HG03196 (cell line): ENCODE measurements at regions not wholly inside any gene's neighbourhood (a gene's known extent, or its start where the extent isn't known, plus 50 kb on each side); places are given as distances from the start of the nearest gene placed in this dataset.

Experiments
- ATAC-seq: cut with Tn5 transposase; IDR thresholded peaks from one replicate; pipeline ENCODE4 v1.9.1; 2021; ENCODE audit not compliant: unreplicated experiment

DNA sequence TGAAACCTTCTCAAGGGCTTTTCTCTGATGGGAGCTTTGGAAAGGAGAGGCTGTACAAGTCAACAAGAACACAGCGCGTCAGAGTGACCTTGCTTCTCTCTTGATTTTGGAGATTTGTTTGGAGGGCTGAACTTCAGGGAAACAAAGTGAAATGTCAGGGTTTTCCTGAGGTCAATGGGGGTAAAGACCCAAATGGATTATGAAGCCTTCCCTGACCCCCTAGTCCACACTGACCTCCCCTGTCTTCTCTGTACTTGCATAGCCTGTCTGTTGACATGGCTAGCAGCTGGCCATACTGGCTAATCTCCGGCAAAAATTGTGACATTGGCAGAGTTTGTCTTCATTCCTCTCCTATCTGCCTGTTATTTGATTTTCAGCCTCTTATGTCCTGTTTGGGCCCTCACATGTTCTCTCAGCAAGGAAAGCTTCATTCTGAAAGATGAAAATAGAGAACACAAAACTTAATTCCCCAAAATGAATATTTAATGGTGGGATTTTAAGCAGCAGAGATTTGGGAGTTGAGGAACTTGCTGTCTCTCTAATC, 149.3 kb upstream of the HAAO start:
- no peak for ATAC-seq

DNA sequence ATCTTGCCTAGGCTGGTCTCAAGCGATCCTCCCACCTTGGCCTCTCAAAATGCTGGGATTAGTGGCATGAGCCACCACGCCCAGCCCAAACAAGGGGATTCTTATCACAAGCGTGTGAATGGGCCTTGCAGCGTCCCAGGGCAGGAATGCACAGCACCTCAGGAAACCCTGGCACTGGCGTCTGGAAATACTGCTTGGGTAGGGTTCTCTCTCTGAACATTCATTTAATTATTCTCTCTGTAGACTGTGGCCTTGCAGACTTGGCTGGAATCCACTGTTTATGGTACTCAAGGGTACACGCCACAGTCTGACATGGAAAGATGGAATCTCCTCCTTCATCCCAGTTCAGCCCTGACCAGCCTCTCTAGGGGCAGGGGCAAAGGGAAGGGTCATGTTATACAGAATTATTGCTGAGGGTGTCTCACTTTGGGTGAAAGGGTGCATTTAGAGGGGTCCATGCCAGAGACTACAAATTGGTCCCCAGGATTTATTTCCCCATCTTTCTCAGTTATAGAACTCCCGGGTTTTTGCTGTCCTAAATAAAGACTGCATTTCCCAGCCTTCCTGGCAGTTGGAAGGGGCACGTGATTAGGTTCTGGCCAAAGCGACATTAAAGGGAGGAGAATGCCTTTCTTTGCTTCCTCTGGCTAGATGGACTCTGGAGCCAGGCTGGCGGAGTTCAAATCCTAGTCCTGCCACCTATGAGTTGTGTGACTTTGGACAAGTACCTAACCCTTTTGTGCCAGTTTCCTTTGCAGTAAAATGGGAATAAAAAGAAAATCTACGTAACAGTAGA, 147.2 kb upstream of the HAAO start:
- no peak for ATAC-seq

DNA sequence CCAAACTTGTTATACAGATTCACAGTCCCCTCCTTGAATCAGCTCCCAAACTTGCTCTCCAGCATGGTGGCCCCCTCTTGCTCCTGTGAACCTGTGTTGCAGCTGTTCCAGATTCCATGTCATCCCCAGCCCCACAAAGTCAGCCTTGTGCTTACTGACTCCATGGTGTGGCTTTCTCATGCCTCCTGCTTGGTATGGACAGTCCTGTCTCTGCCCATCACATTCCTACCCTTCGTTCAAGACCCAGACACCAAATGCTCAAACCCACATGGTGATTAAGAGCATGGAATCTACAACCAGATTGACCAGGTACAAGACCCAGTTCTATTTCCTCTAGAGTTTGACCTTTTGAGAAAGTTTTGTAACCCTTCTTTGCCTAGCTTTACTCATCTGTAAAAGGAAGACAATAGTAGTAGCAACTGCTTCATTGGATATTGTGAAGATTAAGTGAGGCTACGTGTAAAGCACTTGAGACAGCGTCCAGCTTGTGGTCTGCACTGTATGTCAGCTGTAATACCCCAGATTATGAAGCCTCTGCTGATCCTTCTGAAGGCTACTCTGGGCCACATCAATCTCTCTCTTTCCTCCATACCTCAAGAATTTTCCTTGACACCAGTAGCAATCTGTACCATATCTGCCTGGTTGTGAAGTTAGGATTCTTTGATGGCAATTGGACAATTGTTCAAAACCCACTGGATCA, 146.4 kb upstream of the HAAO start:
- ATAC-seq, result no peak

DNA sequence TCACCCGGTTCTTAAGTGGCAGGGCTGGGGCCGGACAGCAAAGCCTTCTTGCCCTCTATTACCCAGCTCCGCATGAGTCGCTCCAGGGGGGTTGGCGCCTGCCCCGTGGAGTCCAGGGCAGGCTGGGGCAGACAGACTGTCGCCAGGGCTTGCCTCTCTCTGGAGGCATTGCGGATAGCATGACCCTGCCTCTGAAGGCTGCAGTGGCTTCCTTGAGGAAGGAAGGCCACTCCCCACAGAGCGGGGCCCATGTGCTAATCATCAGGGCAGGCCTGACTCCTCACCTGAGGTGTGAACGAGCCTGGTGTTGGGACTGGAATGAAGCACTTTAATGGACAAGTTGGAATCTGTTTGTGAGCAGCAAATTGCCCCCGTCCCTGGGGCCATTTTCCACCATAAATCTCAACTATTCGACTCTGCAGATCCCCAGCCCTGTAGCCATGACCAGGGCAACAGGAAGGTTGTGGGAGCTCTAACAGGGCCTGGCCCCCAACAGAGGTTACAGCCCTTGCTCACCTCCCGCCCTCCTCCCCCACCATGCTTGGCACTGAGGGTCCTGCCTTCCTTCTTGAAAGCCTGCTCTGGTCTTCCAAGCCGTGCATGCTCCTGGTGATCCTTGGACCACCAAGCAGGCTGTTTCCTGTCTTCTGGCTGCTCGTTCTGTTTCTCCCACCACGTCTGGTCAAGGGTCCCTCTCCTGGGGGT, 144.9 kb upstream of the HAAO start:
- no peak for ATAC-seq

DNA sequence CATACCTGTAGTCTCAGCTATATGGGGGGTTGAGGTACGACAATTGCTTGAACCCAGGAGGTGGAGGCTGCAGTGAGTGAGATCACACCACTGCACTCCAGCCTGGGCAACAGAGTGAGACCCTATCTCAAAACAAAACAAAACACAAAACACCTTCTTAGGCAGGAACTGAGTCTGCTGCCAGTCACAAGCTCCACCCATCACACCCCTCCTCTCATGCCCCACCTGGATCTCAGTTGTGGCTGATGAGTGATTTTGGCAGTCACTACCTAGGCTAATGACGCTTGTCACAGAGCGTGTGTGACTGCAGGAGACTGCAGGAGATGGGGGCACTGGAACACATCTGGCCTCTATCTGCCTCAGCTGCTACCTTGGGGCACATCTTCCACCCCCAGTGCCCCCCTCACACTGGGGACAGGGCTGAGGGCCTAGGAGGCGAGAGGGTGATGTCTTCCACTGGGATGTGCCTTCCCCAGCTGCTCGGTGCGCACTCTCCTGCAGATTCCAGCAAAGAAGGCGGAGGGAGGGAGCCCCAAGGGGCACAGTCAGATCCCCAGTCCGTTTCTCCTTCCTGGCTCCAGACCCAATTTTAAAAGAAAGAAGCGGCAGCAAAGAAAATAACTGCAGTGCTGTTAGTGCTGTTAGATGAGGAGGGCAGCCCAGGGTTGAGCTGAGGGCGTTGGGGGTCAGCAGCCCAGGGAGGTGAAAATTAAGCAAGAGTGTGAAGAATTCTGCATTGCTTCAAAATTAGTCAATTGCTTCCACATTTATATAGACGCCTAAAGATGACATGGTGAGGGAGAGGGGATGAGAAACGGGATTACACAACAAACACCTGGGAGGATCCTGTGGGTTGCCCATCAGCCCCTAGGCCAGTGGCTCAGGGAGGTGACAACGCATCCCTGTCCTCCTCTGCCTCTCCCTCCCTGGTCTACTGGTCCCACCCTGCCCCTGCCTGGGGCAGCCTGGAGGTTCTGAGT, 143.6 kb upstream of the HAAO start:
- no peak for ATAC-seq

DNA sequence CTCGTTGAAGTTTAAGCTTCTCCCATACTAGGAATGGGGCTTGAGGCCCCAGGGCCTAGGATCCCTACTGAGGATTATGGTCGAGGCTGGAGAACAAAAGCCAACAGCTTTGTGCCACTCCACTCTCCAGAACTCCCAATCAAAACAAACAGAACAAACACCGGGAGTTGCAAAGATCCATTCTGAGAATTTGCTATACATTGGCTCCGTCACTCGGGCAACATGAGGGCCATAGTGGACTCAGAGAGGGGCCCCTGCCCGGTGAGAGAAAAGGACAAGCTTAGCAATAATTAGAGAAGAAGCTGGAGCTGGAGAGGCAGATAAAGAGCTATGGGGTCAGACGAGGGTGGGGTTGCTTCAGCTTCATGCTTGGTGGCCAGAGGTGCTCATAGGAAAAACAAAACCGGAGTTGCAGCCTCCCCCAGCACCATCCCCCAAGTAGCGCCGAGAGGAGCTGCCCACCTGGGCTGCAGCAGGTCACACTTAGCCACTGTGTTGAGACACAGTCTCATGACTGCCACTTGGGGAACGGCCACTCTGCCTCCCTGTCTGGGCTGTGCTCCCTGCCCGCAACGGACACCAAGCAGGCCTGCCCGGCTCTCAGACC, 142.3 kb upstream of the HAAO start:
- ATAC-seq, result no peak

DNA sequence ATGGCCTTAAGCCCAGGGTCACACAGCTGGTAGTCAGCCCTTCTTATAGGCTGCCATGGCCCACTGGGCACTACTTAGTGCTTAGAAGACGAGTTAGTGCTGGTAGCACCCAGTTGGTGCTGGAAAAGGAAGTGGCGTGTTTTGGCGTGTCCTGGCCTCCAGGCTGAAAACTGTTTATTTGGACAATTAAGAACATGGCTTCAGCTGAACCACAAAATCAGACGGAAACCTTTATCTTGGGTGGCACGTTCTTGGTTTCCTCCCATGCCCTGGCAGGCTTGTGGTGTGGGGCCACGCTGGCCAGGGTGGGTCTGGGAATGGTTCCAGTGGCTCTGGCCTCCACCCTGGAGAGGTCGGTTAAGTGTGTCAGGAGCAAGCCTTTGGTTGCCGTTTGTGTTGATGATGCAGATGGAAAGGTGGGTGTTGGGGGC, 141.5 kb upstream of the HAAO start:
- no peak for ATAC-seq

DNA sequence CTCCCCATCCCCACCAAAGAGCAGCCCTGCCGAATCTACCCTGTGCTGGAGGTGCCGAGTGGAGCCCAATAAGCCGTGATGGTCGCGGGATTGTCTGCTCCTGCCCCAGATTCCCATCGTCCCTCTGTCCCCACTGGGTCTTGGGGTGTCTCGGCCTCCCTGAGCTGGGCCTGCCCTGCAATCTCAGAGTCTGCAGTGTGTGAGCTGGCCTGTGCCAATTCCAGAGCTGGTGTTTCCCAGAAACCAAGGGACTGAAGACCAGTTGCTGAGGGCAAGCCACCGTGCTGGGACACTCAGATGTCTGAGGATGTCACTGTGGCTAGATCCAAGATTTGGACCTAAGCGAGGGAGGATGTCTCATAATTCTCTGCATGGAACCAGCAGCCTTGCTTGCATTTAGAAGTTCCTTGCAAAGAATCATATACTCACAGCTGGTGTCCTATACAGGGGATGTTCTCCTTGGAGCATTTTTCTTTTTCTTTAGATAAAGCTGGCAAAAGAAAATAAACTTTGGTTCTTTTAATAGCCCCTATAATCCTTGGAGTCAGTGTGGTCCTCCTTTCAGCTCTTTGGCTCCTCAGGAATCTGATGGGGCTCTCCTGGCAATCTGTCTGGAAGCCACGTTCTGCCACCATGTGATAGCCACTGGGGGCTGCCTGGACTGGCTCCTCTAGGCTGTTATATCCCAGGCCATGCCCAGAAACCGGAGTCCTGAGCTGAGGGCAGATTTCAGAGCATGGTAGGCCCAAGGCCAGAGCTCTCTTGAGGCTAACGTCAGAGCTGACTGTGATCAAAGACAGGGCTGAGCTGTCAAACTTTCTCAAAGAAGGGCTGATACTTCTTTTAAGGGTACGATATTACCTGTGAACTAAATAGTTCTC, 140.1 kb upstream of the HAAO start:
- ATAC-seq, result no peak

DNA sequence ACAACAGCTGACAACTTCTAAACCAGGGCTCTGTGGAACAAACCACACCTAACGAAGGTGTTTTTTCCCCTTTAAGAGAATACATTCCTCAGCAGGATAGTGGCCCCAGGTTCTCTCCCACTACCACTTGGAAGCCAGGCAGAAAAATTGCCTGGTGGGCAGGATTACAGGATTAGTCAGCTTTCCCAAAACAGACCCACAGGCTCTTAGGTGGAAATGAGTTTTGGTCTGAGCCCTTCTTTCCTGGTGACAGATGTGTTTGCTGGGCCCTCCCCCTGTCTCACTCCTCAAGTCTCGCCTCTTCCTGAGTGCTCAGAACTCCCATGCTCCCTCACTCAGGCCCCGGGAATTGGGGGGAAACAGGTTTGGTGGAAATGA, 139.4 kb upstream of the HAAO start:
- no peak for ATAC-seq

DNA sequence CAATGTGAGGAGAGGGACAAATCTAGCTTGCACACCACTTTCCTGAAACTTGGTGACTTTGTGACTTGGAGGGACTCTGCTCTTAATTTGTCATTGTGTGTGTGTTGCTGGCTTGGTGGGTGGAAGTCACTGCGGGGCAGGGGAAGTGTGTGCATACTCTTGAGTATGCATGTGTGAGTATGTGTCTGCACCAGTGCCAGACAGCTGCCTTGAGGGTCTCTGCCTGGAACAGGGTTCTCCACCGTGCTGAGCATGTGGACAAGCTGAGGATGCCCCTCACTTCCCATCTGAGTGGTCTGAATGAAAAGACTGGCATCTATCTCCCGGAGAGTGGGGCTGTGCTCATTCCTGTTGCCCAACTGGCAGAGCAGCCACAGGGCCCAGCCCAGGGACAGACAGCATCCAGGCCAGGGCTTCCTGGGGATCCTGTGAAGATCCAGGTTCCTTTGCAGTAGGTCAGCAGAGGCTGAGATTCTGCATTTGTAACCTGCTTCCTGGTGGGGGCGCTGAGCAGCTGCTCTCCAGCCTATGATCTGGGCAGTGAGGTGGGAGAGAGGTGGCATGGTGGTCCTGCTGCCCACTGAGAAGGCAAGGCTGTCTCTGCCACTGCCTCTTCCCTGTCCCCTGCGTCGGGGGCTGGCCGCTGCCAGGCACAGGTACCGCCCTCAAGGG, 138.9 kb upstream of the HAAO start:
- ATAC-seq, result no peak

DNA sequence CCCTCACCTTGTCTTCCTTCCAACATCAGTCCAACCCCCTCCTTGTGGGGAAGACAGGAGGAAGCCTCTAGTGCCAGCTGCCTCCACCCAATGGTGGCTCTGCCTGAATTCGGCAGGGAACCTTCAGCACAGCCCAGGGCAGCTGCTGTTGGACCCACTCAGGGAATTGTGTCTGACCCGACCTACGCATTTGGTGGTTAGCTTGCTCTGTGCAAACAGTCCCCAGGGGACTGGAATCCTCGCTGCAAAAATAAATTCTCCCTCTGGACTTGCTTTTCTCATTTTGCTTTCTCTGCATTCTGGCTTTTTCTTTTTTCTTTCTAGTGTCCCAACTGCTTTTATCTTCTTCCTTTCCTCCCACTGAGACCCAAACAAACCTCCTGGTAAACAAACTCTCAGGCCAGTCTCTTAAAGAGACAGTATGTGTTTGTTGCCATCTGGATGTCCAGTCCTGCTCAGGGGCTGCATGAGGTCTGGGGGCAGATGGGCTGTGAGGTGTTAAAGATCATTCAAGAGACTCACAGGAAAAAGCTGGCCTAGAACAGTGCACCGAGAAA, 137.7 kb upstream of the HAAO start:
- no peak for ATAC-seq

DNA sequence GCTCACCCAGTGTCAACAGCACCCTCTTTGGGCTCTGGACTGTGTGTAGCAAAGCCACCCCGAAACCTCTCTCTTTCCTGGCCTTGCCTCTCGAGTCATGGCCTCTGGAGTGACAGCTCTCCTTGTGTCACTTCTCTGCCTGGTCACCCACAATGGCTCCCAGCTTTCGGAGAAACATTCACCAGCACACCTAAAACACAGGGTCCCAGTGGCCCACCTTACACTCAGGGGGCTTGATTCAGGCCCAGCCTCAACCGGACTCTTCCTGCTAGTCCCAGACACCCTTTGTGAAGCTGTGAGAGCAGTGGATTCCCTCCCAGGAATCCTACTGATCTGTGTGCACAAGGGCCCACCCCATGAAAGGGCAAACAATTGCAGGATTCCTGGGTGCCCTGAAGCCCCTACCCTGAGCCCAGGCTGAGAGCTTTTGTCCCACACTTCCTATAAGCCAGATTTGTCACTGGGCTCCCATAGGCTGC, 137.2 kb upstream of the HAAO start:
- ATAC-seq, result no peak

DNA sequence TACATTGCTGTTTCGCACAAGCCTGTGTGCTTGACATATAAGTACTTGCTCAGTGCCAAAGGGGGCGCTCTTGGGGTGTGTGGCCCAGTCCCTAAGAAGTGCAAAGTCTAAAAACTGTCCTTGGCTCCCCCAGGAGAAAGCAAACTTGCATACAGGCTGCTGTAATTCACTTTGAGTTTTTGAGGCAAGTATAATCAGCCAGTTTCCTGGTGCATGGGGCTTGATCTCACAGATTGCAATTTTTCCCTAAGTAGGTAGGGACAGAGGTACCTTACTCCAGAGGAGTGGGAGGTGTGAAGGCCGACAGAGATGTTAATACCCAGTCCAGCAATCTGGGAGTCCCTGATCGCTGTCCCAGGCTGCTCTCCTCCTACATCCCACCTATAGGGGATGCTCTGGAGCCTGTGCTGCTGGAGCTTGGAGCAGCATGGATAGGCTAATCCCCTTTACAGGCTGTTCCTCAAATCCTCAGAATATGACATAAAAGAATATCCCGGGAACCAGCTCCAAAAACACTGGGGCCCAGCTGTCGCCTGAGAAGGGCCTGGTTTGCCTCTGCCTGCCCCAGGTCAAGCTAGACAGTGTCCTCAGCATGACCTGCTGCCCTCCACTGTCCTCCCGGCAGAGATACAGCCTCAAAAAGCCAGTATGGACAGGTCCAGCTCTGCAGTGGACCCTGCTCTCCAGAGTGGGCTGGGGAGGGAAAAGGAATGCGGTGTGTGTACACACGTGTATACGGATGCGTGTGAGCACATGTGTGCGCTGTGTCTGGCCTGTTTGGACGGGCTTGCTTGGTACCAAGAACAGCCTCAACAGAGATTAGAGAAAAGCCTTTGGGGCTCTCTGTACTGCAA, 136.5 kb upstream of the HAAO start:
- ATAC-seq, result no peak

DNA sequence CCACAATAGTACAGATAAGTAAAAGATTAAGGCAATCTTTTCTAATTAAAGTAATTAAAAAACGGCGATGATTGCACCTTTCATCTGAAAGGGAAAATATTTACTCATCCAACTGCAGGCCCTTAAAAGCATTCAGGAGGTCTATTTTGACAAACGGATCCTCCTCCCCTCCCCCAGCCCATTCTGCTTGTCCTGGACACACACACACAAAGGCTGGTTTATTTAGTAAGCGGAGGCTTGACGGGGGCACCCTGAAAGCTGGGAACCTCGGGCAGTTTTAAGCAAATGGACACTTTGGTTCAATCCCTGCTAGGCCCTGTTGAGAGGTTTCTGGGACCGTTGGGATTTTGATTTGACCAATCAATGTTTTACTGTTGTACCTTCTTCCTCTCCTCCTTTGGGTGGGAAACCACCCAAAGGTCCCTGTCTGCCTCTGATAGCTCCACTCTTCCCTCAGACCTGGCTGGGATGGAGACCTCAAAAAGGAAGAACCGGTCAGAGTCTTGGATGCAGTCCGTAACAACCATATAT, 135.8 kb upstream of the HAAO start:
- no peak for ATAC-seq

DNA sequence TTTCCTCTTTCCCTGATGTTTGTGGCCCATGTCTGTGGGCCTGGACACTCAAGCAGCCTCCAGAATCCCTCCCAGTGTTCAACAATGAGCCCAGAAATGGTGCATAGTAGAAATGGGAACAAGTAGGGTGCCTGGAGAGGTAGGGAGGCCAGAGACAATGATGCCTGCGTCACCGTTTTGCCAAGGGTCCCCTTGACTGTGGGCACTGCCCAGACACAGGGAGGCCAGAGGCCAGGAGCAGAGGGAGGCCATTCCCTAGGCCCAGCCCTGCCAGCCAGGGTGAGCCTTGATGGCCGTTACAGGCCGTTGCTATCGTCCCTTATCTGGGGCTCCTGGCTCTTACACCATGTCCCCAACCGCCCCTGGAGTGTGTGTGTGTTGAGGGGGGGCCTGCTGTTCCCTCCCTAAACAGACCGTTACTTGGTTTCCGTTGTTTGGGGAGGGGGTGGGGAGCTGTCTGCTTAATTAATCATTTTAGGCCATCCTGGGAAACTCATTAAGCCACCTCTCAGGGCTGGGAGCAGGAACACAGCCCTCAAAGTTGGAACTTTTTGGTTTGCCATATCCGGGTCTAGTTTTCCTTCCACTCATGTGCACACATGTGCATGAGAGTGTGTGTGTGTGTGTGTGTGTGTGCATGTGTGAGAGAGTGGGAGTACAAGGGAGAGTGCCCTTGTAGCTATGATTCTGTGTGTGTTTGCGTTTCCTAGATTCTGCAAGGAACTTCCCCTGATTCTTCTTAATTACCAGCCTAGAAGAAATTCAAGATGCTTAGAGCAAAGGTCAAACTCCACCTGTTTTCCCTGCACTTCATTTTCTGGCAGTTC, 135.2 kb upstream of the HAAO start:
- no peak for ATAC-seq
